ENCODE measurements at regions not wholly inside any gene's neighbourhood (a gene's known extent, or its start where the extent isn't known, plus 50 kb on each side); places are given as distances from the start of the nearest gene placed in this dataset.
"Not testable (repeated sequence)": the region's sequence is repeated elsewhere in the genome, so short reads cannot be mapped to it uniquely, and the experiment has no call there.

- intact Hi-C loops (cut with DNase I; ENCODE audit: low total_unique reads) = no loop called here
- no peak overlapping the region for H3K27ac ChIP-seq
- 82 to 93% methylated on average over 1 of the region's 1 CpG for WGBS, 2 donors
- TF ChIP-seq CTCF (IDR thresholded peaks at IDR 0.05) (no peak), POLR2A (IDR thresholded peaks at IDR 0.05) (no peak)
- H3K9me3 ChIP-seq = no peaks in the 10 kb centered on the region
- H3K4me3 ChIP-seq = no peak overlapping the region
- no peaks in the 10 kb centered on the region for H3K36me3 ChIP-seq (ENCODE audit: low read depth, missing control alignments)
- H3K27me3 ChIP-seq = no peaks in the 10 kb centered on the region
- H3K4me1 ChIP-seq = no peaks in the 10 kb centered on the region
- DNase-seq = no peak
These were observed 335.2 kb upstream of the TARS1 start for GRCh38 chr5:33105521-33105941.

- H3K9me3 ChIP-seq; DNase-seq; H3K27ac ChIP-seq; H3K4me3 ChIP-seq; H3K4me1 ChIP-seq; intact Hi-C loops (cut with DNase I; ENCODE audit: low total_unique reads); H3K36me3 ChIP-seq (ENCODE audit: low read depth, missing control alignments); H3K27me3 ChIP-seq: not testable (repeated sequence)
- WGBS, 2 donors = 85 to 88% methylated on average over 2 of the region's 2 CpGs
These were observed 330.3 kb upstream of the TARS1 start for GRCh38 chr5:33110496-33110895.

- TF ChIP-seq POLR2A (IDR thresholded peaks at IDR 0.05) (no peak), CTCF (IDR thresholded peaks at IDR 0.05) (no peak)
- no peaks in the 10 kb centered on the region for H3K4me1 ChIP-seq
- H3K36me3 ChIP-seq (ENCODE audit: low read depth, missing control alignments) = no peaks in the 10 kb centered on the region
- no peak overlapping the region for H3K4me3 ChIP-seq
- no peaks in the 10 kb centered on the region for H3K9me3 ChIP-seq
- intact Hi-C loops (cut with DNase I; ENCODE audit: low total_unique reads) = no loop called here
- no peaks in the 10 kb centered on the region for H3K27me3 ChIP-seq
- H3K27ac ChIP-seq = no peak overlapping the region
- DNase-seq = no peak
- WGBS, 2 donors = 89 to 92% methylated on average over 3 of the region's 3 CpGs
These were observed 326.4 kb upstream of the TARS1 start for GRCh38 chr5:33114361-33114760.

- Histone ChIP-seq H3K27me3 (no peaks in the 10 kb centered on the region), H3K4me3 (no peak overlapping the region), H3K27ac (no peak overlapping the region), H3K36me3 (ENCODE audit: low read depth, missing control alignments) (no peaks in the 10 kb centered on the region), H3K9me3 (no peaks in the 10 kb centered on the region), H3K4me1 (no peaks in the 10 kb centered on the region)
- no peak for DNase-seq
- intact Hi-C loops (cut with DNase I; ENCODE audit: low total_unique reads) = no loop called here
- TF ChIP-seq CTCF (IDR thresholded peaks at IDR 0.05) (no peak), POLR2A (IDR thresholded peaks at IDR 0.05) (no peak)
- 72 to 77% methylated on average over 4 of the region's 4 CpGs for WGBS, 2 donors
These were observed 325.3 kb upstream of the TARS1 start for GRCh38 chr5:33115467-33115866.

- H3K4me3 ChIP-seq = no peak overlapping the region
- TF ChIP-seq CTCF (IDR thresholded peaks at IDR 0.05) = no peak
- no peak for TF ChIP-seq POLR2A (IDR thresholded peaks at IDR 0.05)
- 59 to 80% methylated on average over 1 of the region's 1 CpG for WGBS, 2 donors
- no peak for DNase-seq
- H3K27me3 ChIP-seq = no peaks in the 10 kb centered on the region
- no peak overlapping the region for H3K27ac ChIP-seq
- no peaks in the 10 kb centered on the region for H3K9me3 ChIP-seq
- intact Hi-C loops (cut with DNase I; ENCODE audit: low total_unique reads) = no loop called here
- no peaks in the 10 kb centered on the region for H3K4me1 ChIP-seq
- no peaks in the 10 kb centered on the region for H3K36me3 ChIP-seq (ENCODE audit: low read depth, missing control alignments)
These were observed 321.9 kb upstream of the TARS1 start for GRCh38 chr5:33118761-33119415.
